RWPE1 (cell line): ENCODE measurements at regions not wholly inside any gene's neighbourhood (a gene's known extent, or its start where the extent isn't known, plus 50 kb on each side); places are given as distances from the start of the nearest gene placed in this dataset.

ENCODE experiments used
- CTCF ChIA-PET: fragments of 350-600 bp; sonication (Branson Sonifier 250); formaldehyde crosslinking; extraction: SDS; loops from one replicate; lab custom pipeline; 2021; lab: Yijun Ruan, JAX
- POLR2A ChIA-PET: fragments of 400-600 bp; formaldehyde crosslinking; extraction: SDS; loops from one replicate; lab custom pipeline; 2020; ENCODE audit warnings: antibody characterized with exemption; ENCODE audit not compliant: low non-redundant PET; lab: Yijun Ruan, JAX
- DNase-seq: peaks from one replicate; pipeline ENCODE4 v3.0.0; 2012; ENCODE audit warnings: low spot score
- H3K27ac ChIP-seq: fragments of 450-650 bp; 2 replicates; pipeline ENCODE4 v1.5.1; 2017
- CTCF ChIP-seq: fragments of 450-650 bp; conservative IDR thresholded peaks from 2 replicates; pipeline ENCODE4 v1.5.1; 2017; ENCODE audit warnings: low read depth, mild to moderate bottlenecking

GRCh38 chr21:16743317-16743716 is 769.5 kb upstream of the CXADR start:
- ChIA-PET CTCF (no interaction called here), POLR2A (no interaction called here)
- no peak for TF ChIP-seq CTCF
- no peak for DNase-seq
- H3K27ac ChIP-seq: no peak overlapping the region

GRCh38 chr21:16750926-16751325 is 761.9 kb upstream of the CXADR start:
- DNase-seq: no peak
- ChIA-PET CTCF (no interaction called here), POLR2A (no interaction called here)
- H3K27ac ChIP-seq: no peak overlapping the region
- no peak for TF ChIP-seq CTCF

GRCh38 chr21:16751695-16752474 is 761.0 kb upstream of the CXADR start:
- ChIA-PET CTCF (no interaction called here), POLR2A (no interaction called here)
- H3K27ac ChIP-seq: no peak overlapping the region
- DNase-seq: no peak
- no peak for TF ChIP-seq CTCF

GRCh38 chr21:16752475-16752857 is 760.4 kb upstream of the CXADR start:
- H3K27ac ChIP-seq: no peak overlapping the region

GRCh38 chr21:16755061-16755460 is 757.8 kb upstream of the CXADR start:
- no peak for TF ChIP-seq CTCF
- POLR2A ChIA-PET: no interaction called here
- no peak for DNase-seq
- H3K27ac ChIP-seq: no peak overlapping the region
- CTCF ChIA-PET: no interaction called here

More at GRCh38 chr21:16752475-16752857, 760.4 kb upstream of the CXADR start:
- no peak for DNase-seq
- POLR2A ChIA-PET: no interaction called here
- CTCF ChIA-PET: no interaction called here
- no peak for TF ChIP-seq CTCF

GRCh38 chr21:16767201-16767600 is 745.6 kb upstream of the CXADR start:
- no peak for TF ChIP-seq CTCF
- H3K27ac ChIP-seq: no peak overlapping the region
- DNase-seq: no peak
- ChIA-PET CTCF (no interaction called here), POLR2A (no interaction called here)
